ENCODE measurements at regions not wholly inside any gene's neighbourhood (a gene's known extent, or its start where the extent isn't known, plus 50 kb on each side); places are given as distances from the start of the nearest gene placed in this dataset.

GRCh38 chr6:15017803-15018202, 228.1 kb upstream of the JARID2 start:
- DNase-seq (ENCODE audit: low read depth, low spot score), result no peak
- intact Hi-C loops (cut with micrococcal nuclease; ENCODE audit: unreplicated experiment) (no loop called here), in situ Hi-C loops (cut with MboI) (no loop called here)
- TF ChIP-seq NFYA (IDR thresholded peaks at IDR 0.05; ENCODE audit: borderline replicate concordance, low read depth, low read length), result no peak
- no peak for TF ChIP-seq MTA2 (IDR thresholded peaks at IDR 0.05; ENCODE audit: low read depth)
- TF ChIP-seq MLLT1 (IDR thresholded peaks at IDR 0.05), result no peak
- no peak for TF ChIP-seq BRCA1 (IDR thresholded peaks at IDR 0.05; ENCODE audit: low read depth, low read length)
- no peak for TF ChIP-seq MEF2A (IDR thresholded peaks at IDR 0.05; ENCODE audit: insufficient read depth, low read depth, low read length)
- TF ChIP-seq EGR1 (IDR thresholded peaks at IDR 0.05; ENCODE audit: borderline replicate concordance in 1 of 2, low read depth in 2 of 2, low read length in 2 of 2), result no peak
- TF ChIP-seq HSF1 (IDR thresholded peaks at IDR 0.05; ENCODE audit: low read depth, low read length), result no peak
- TF ChIP-seq RBBP5 (conservative IDR thresholded peaks at IDR 0.05), result no peak
- Histone ChIP-seq H3K4me3 (no peak overlapping the region), H3K27ac (ENCODE audit: control insufficient read depth, insufficient read depth) (no peak overlapping the region), H3K4me1 (ENCODE audit: control insufficient read depth, insufficient read depth, low read length) (peaks cover 10% of the 10 kb centered on the region), H3K4me2 (ENCODE audit: control insufficient read depth, insufficient read depth) (peak overlapping the region; percentile 44; the same call in 1 of the 2 replicates), H3K9me3 (replicated peaks; ENCODE audit: control insufficient read depth, insufficient read depth, low read length) (no peaks in the 10 kb centered on the region), H4K20me1 (ENCODE audit: control insufficient read depth, insufficient read depth) (no peaks in the 10 kb centered on the region), H3K36me3 (ENCODE audit: control insufficient read depth in 2 of 2, insufficient read depth in 2 of 2, low read length in 1 of 2) (no peaks in the 10 kb centered on the region), H2AFZ (ENCODE audit: control insufficient read depth, low read depth, low read length) (no peak overlapping the region), H3K79me2 (ENCODE audit: control insufficient read depth, insufficient read depth, low read length) (no peaks in the 10 kb centered on the region), H3K27me3 (replicated peaks in 1 of 2; ENCODE audit: control insufficient read depth in 2 of 2, insufficient read depth in 2 of 2, low read length in 1 of 2) (no peaks in the 10 kb centered on the region), H3K9ac (ENCODE audit: control insufficient read depth, insufficient read depth, low read length) (no peak overlapping the region)
- ChIA-PET POLR2A (interaction anchor here (0.5 kb wide), 1 partner anchor 374 kb away, joined by 3 read pairs; no protein-coding TSS in a partner anchor), CTCF (interaction anchor here (0.7 kb wide), 1 partner anchor 308 kb away, joined by 3 read pairs; no protein-coding TSS in a partner anchor), SMC1A (ENCODE audit: uncharacterized antibody, unreplicated experiment) (interaction anchor here (1.6 kb wide), 1 partner anchor 144 kb away, joined by 3 read pairs; no protein-coding TSS in a partner anchor), RAD21 (ENCODE audit: unreplicated experiment) (no interaction called here)
- 88% methylated on average over 9 of the region's 9 CpGs for WGBS (ENCODE audit: insufficient coverage, insufficient replicate concordance, low lambda C conversion rate, missing lambda C conversion rate)
- BruUV-seq (replicated peaks), result no TSS peak
- no peak for FAIRE-seq
- no peak for ATAC-seq

Measured in GM12878 (cell line).